ENCODE measurements at regions not wholly inside any gene's neighbourhood (a gene's known extent, or its start where the extent isn't known, plus 50 kb on each side); places are given as distances from the start of the nearest gene placed in this dataset.
"Not testable (repeated sequence)": the region's sequence is repeated elsewhere in the genome, so short reads cannot be mapped to it uniquely, and the experiment has no call there.

DNA sequence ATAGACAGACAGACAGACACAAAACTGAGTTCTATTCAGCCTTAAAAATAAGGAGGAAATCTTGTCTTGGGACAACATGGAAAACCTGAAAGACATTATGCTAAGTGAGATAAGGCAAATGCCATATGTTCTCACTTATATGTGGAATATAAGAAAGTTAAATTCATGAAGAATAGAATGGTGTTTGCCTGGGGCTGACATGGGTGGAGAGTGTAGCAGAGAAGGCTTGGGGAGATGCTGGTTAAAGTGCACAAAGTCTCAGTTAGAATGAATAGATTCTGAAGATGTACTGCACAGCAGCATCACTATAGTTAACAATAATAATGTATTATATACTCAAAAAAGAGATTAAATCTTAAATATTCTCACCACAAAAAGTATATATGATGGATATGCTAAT, 355.5 kb downstream of the LRRIQ3 start:
- no peak overlapping the region for H3K27ac ChIP-seq
- H3K9me3 ChIP-seq (replicated peaks in 1 of 3) = no peaks in the 10 kb centered on the region
- TF ChIP-seq, protein P1, sequence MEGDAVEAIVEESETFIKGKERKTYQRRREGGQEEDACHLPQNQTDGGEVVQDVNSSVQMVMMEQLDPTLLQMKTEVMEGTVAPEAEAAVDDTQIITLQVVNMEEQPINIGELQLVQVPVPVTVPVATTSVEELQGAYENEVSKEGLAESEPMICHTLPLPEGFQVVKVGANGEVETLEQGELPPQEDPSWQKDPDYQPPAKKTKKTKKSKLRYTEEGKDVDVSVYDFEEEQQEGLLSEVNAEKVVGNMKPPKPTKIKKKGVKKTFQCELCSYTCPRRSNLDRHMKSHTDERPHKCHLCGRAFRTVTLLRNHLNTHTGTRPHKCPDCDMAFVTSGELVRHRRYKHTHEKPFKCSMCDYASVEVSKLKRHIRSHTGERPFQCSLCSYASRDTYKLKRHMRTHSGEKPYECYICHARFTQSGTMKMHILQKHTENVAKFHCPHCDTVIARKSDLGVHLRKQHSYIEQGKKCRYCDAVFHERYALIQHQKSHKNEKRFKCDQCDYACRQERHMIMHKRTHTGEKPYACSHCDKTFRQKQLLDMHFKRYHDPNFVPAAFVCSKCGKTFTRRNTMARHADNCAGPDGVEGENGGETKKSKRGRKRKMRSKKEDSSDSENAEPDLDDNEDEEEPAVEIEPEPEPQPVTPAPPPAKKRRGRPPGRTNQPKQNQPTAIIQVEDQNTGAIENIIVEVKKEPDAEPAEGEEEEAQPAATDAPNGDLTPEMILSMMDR (IDR thresholded peaks at IDR 0.05) = no peak
- no peak for TF ChIP-seq POLR2A (IDR thresholded peaks at IDR 0.05)
- DNase-seq = no peak
- intact Hi-C loops (cut with DNase I) = no loop called here
- no peaks in the 10 kb centered on the region for H3K27me3 ChIP-seq
- no peaks in the 10 kb centered on the region for H3K36me3 ChIP-seq (replicated peaks in 1 of 2)
- H3K4me1 ChIP-seq (replicated peaks in 1 of 2) = no peaks in the 10 kb centered on the region
- H3K4me3 ChIP-seq = no peak overlapping the region

DNA sequence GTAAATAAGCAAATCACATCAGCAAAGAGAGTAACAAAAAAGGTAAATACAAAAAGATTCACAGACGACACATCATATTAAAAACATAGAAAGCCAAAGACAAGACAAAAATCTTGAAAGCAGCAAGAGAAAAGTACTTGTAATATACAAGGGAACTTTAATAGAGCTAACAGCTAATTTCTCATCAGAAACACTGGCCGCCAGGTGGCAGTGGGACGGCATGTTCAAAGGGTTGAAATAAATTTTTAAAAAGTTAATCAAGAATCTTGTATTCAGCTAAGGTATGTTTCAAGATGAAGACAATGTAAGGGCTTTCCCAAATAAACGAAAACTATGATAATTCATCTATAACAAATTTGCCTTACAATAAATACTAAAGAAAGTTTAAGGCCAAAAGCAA, 358.1 kb downstream of the LRRIQ3 start:
- Histone ChIP-seq H3K4me1 (replicated peaks in 1 of 2) (no peaks in the 10 kb centered on the region), H3K27me3 (no peaks in the 10 kb centered on the region), H3K4me3 (no peak overlapping the region), H3K36me3 (replicated peaks in 1 of 2) (no peaks in the 10 kb centered on the region), H3K27ac (no peak overlapping the region), H3K9me3 (replicated peaks in 1 of 3) (no peaks in the 10 kb centered on the region)
- intact Hi-C loops (cut with DNase I) = no loop called here
- WGBS, 4 donors = 36 to 47% (median 40%) methylated on average over 4 of the region's 4 CpGs
- peak in 1 of 7 donors; percentile 5 for DNase-seq
- TF ChIP-seq, protein P1 (IDR thresholded peaks at IDR 0.05) = peak in 1 of 6 experiments; percentile 11
- TF ChIP-seq POLR2A (IDR thresholded peaks at IDR 0.05) = no peak

DNA sequence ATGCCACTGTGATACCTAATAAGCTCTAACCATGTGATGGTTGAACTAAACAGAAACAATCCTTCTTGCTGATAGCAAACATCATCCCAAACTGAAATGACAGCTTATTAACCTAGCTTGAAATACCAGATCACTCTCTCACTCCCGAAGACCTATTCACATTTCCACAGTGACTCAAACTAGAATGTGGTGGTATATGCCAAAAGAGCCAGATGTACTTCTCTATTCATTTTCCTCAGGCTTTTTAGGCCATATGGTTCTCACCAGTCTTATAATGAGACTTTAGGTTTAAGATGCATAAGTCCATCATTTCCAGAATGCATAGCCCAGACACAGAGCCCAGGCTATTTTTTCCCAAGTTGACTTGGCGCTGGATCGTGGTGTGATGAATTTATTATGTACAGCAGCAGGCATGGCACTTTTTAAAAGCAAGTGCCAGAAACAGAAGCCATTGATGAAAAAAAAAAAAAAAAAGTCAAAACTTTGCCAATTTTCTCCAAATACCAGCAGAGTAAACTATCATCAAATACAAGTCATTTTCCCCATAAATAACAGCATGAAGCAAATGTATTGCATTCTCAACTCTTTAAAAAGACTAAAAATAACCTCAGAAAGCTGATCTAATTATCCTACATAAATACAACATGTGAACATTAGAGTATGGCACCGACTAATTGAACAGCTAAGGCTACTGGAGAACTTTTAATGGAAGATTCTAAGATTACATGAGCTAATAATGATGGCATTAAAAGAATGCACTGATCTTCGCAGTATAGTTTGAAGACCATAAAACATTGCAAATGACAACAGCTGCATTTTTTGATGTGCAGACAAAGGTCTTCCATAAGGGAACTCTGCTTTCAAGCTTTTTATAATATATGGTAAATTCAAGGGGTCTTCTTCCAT, 365.4 kb downstream of the LRRIQ3 start:
- TF ChIP-seq, protein P1 (IDR thresholded peaks at IDR 0.05) = no peak
- no peak for TF ChIP-seq POLR2A (IDR thresholded peaks at IDR 0.05)
- intact Hi-C loops (cut with DNase I) = no loop called here
- WGBS, 4 donors = 68 to 74% (median 73%) methylated on average over 5 of the region's 5 CpGs
- Histone ChIP-seq H3K9me3 (replicated peaks in 1 of 3) (no peaks in the 10 kb centered on the region), H3K27me3 (no peaks in the 10 kb centered on the region), H3K4me3 (no peak overlapping the region), H3K4me1 (replicated peaks in 1 of 2) (no peaks in the 10 kb centered on the region), H3K36me3 (replicated peaks in 1 of 2) (no peaks in the 10 kb centered on the region), H3K27ac (no peak overlapping the region)
- no peak for DNase-seq

DNA sequence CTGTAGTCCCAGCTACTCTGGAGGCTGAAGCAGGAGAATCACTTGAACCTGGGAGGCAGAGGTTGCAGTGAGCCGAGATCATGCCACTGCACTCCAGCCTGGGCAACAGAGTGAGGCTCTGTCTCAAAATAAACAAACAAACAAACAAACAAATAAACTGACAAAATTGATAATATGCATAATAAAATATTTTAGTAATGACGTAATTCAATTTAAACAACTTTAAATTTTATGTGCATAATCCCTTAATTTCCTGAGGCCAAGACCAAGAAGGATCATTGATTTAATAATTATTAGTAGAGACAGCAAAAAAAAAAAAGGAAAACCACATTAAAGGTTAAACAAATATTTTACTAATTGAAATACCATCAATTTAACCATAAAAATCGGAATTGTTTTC, 370.7 kb downstream of the LRRIQ3 start:
- H3K27me3 ChIP-seq; H3K36me3 ChIP-seq (replicated peaks in 1 of 2); DNase-seq; intact Hi-C loops (cut with DNase I); H3K27ac ChIP-seq; H3K4me1 ChIP-seq (replicated peaks in 1 of 2); H3K9me3 ChIP-seq (replicated peaks in 1 of 3); H3K4me3 ChIP-seq: not testable (repeated sequence)
- WGBS, 4 donors = 71 to 81% (median 74%) methylated on average over 3 of the region's 3 CpGs

DNA sequence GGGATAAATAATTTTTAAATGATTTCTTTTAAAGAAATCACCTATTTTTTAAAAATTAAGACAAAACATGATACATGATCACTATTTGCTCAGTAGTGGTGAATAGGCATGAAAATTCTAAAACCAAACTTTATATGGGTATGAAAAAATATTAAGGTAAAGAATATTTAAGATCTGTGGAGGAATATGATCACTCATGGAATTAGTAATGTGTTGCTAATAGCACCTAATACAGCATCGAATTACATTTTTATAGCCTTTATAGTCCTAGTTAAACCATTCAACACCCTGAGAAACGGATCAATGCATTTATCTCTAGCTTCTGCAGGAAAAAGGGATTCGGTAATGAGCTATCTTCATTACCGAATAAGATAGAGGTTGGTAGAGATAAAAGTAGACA, 373.9 kb downstream of the LRRIQ3 start:
- Histone ChIP-seq H3K9me3 (replicated peaks in 1 of 3) (no peaks in the 10 kb centered on the region), H3K36me3 (replicated peaks in 1 of 2) (no peaks in the 10 kb centered on the region), H3K27me3 (no peaks in the 10 kb centered on the region), H3K27ac (no peak overlapping the region), H3K4me1 (replicated peaks in 1 of 2) (no peaks in the 10 kb centered on the region), H3K4me3 (no peak overlapping the region)
- intact Hi-C loops (cut with DNase I) = no loop called here
- DNase-seq = no peak
- WGBS, 4 donors = 73 to 85% (median 76%) methylated on average over 4 of the region's 4 CpGs
- TF ChIP-seq, protein P1 (IDR thresholded peaks at IDR 0.05) = no peak
- no peak for TF ChIP-seq POLR2A (IDR thresholded peaks at IDR 0.05)

All from adrenal gland (tissue), 9 donors.